ENCODE measurements at regions not wholly inside any gene's neighbourhood (a gene's known extent, or its start where the extent isn't known, plus 50 kb on each side); places are given as distances from the start of the nearest gene placed in this dataset.
A peak's percentile ranks its signal among the peaks of the same experiment; 100 is the strongest.
"Not testable (repeated sequence)": the region's sequence is repeated elsewhere in the genome, so short reads cannot be mapped to it uniquely, and the experiment has no call there.

DNA sequence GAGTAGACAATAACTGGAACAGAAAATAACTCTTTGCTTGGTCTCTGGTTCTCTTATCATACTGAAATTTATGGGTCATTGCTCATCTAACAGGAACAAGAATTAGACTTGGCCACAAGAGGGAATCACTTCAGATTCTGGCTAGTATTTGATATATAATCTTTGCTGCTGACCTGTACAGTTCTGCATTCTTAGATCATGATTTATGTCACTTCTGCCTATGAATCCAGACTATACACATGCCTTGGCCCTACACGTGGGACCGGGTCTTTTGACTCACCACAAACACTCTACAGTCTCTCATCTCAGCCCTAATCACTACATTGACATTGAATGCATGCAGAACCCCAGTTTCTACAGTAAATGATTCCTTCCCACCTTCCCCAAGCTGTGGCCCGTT, 162.5 kb upstream of the SOX2 start:
- FAIRE-seq: no peak
- DNase-seq (ENCODE audit: low spot score): no peak

GRCh38 chr3:181541414-181541813, 170.3 kb upstream of the SOX2 start:
- no peak for FAIRE-seq
- DNase-seq (ENCODE audit: low spot score): no peak

DNA sequence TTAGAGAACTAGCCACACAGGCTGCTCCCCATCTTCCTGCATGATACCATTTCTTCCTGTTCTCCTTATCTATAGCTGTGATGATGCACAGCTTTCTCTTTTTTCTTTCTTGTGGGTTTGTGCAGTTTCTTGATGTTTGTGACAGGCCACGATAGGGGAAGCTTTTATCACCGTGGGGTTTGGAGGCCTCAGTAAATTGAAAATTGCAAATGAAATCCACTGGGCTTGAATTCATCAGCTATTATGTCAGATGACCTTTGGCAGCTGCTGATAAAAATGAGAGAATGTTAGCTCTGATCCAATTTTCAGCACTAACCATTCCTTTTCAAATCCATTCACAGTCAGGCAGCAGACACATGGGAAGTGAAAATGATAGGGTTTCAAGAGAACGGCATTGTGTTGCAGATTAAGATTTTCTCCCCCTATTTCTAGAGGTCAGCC, 176.9 kb upstream of the SOX2 start:
- FAIRE-seq: no peak
- DNase-seq (ENCODE audit: low spot score): no peak

DNA sequence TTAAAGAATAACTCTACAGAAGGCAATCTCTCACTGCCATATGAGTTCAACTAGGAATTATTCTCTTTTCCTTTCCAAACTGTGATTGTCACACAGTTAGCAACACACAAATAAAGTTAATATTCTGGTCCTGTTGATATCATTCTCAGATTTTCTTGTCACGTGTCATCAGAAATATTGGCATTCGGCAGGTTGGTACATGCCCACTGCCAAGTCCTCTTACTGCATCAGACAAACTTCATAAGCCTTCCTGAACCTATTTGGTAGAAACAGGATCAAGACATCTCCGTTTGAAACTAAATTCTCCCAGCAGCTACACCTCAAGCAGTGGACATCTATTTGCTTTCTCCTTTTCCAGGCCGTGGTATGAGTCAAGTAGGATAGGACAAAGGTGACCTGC, 177.9 kb upstream of the SOX2 start:
- DNase-seq (ENCODE audit: low spot score) (no peak), FAIRE-seq (no peak)

DNA sequence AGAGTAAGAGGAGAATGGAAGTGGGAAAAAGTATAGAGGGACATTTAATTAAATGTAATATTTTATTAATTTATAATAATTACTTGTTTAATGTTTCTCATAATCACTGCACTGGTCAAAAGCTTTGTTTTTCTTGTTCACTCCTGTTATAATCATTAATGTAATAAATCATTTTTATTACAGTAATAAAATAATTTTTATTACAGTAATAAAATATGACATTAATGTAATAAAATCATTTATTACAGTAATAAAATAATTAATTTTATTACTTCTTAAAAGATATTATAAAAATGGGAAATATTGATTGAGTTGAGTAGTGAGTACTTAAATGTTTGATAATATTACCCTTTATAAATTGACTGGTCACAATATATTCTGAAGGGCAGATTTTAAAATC, 181.1 kb upstream of the SOX2 start:
- FAIRE-seq (no peak), DNase-seq (ENCODE audit: low spot score) (no peak)

DNA sequence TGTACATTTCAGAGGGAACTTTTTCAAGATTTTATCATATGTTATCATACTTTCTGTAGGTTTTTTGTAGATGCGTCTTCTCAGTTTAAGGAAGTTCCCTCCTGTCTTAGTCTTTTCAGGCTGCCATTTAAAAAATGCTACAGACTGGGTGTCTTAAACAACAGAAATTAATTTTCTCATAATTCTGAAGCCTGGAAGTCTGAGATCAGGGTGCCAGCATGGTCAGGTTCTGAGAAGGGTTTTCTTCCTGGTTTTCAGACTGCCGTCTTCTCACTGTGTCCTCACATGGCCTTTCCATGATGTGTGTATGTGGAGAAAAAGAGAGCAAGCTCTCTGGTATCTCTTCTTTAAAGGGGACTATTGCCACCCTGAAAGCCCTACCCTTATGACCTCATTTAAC, 189.9 kb upstream of the SOX2 start:
- FAIRE-seq: no peak
- no peak for DNase-seq (ENCODE audit: low spot score)

DNA sequence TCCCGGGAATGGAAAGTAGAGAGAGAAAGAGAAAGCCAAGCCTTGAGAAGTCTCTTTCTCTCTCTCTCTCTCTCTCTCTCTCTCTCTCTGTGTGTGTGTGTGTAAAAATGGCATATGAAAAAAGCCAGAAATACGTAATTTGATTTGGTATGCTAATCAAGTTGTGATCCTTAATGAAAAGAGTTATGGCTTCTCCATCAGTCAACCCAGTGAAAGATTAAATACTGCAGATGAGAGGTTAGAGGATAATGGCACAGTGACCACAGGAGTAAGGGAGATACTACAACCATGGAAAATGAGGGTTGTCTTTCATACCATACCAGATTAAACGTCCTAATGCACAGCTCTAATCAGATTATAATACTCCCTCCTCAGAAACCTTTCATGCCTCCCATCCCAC, 193.5 kb upstream of the SOX2 start:
- no peak for DNase-seq (ENCODE audit: low spot score)
- no peak for FAIRE-seq

- FAIRE-seq (no peak), DNase-seq (ENCODE audit: low spot score) (no peak)
Measured at GRCh38 chr3:181512787-181513186, 198.9 kb upstream of the SOX2 start.

- no peak for DNase-seq (ENCODE audit: low spot score)
- no peak for FAIRE-seq
Measured at GRCh38 chr3:181510500-181510899, 201.2 kb upstream of the SOX2 start.

GRCh38 chr3:181497358-181497757, 214.4 kb upstream of the SOX2 start:
- FAIRE-seq (no peak), DNase-seq (ENCODE audit: low spot score) (no peak)

DNA sequence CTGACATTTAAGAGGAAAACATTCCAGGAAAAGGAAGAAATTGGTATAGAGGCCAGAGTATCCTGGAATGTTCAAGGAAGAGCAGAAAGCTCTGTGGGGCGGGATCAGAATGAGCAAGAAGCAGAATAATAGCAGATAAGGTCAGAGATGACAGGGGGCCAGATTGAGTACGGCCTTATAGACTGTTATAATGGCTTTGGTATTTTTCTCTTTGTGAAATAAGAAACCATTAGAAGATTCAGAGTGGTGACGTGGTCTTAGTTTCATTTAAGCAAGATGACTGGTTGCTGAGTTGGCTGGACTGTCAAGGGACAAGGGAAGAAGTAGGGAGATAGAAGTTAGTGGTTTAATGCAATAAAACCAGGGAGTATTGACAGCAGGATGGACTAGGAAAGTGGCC, 218.3 kb upstream of the SOX2 start:
- DNase-seq (ENCODE audit: low spot score) (no peak), FAIRE-seq (no peak)

- DNase-seq (ENCODE audit: low spot score) (no peak), FAIRE-seq (no peak)
Measured at GRCh38 chr3:181488536-181488935, 223.2 kb upstream of the SOX2 start.

- no peak for DNase-seq (ENCODE audit: low spot score)
- no peak for FAIRE-seq
Measured at GRCh38 chr3:181487236-181487978, 224.3 kb upstream of the SOX2 start.

GRCh38 chr3:181486141-181486885, 225.4 kb upstream of the SOX2 start:
- FAIRE-seq (no peak), DNase-seq (ENCODE audit: low spot score) (no peak)

DNA sequence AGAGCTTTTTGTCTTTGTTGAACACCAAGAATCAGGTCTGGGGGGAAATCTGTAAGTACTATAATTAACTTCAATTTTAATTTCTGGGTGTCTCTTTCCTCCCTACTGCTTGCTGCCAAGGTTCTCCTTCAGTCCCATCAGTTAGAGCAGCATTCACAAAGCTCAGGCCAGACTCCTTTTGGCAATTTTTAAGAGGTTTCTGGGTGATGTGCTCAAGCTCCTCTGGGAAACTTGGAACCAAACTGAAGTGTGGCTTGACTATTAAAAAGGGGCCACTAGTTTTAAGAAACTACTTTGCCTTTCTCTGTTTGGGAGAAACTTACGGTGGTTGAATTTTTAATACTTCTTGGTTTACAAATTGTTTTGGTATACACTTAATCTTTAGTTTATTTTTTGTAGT, 227.7 kb upstream of the SOX2 start:
- FAIRE-seq: no peak
- DNase-seq (ENCODE audit: low spot score): no peak

- DNase-seq (ENCODE audit: low spot score); FAIRE-seq: not testable (repeated sequence)
Measured at GRCh38 chr3:181475146-181475545, 236.6 kb upstream of the SOX2 start.

DNA sequence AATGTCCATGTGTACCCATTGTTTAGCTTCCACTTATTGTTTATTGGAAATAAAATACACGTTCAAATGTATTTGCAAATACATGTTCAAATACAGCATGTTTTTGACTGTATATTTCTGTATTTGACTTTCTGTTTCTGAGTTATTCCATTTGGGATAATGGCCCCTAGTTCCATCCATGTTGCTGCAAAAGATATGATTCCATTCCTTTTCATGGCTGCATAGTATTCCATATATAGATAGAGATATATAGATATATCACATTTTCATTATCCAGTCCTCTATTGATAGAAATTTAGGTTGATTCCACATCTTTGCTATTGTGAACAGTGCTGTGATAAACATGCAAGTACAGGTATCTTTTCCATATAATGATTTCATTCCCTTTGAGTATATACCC, 241.4 kb upstream of the SOX2 start:
- FAIRE-seq: no peak
- no peak for DNase-seq (ENCODE audit: low spot score)

- FAIRE-seq: no peak
- no peak for DNase-seq (ENCODE audit: low spot score)
Measured at GRCh38 chr3:181464033-181464694, 247.6 kb upstream of the SOX2 start.

GRCh38 chr3:181461381-181461780, 250.3 kb upstream of the SOX2 start:
- FAIRE-seq: no peak
- no peak for DNase-seq (ENCODE audit: low spot score)

- FAIRE-seq (no peak), DNase-seq (ENCODE audit: low spot score) (no peak)
Measured at GRCh38 chr3:181459516-181459915, 252.2 kb upstream of the SOX2 start.

DNA sequence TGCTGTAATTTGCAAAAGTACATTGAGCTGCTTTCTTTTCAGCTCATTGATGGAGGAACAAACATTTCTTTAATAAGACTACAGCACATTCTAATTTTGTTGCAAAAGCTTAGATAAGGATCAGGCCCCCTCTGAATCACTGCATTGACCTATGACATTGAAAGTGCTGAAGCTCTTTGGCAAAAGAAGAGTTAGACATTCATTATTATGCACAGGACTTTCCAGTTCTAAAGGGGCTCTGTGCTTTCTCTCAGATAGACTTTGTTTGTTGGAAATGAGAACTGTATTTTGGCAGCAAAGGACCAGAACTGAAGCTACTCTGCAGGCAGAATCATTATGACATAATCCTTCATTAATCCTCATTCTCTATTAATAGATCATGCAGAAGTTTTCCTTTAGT, 252.9 kb upstream of the SOX2 start:
- FAIRE-seq: no peak
- no peak for DNase-seq (ENCODE audit: low spot score)

DNA sequence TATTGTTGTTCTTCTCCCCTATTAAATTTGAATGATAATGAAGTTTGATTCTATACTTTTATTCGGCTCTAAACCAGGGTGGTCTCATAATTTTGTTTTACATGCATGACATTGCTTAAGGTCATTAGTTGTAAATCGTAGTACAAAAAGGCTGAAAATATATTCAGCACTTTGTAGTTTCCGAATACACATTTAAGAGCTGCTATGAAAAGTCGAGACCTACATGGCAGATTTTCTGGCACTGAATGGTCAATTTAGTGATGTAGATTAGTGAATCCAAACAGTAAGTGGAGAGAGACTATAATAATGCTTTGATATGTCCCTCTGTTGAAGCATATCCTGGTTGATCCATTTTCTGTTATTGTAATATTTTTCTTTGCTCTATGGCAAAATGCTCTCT, 254.0 kb upstream of the SOX2 start:
- DNase-seq (ENCODE audit: low spot score): no peak
- FAIRE-seq: no peak

- no peak for FAIRE-seq
- DNase-seq (ENCODE audit: low spot score): peak; percentile 48
Measured at GRCh38 chr3:181457190-181457589, 254.5 kb upstream of the SOX2 start.
